SK-N-SH (cell line): ENCODE measurements at regions not wholly inside any gene's neighbourhood (a gene's known extent, or its start where the extent isn't known, plus 50 kb on each side); places are given as distances from the start of the nearest gene placed in this dataset.
"Not testable (repeated sequence)": the region's sequence is repeated elsewhere in the genome, so short reads cannot be mapped to it uniquely, and the experiment has no call there.

ENCODE experiments used
- CTCF ChIP-seq: fragments of 200-600 bp; sonication (generic); IDR thresholded peaks from 2 replicates; pipeline ENCODE4 v1.6.1; 2017; ENCODE audit warnings: antibody characterized with exemption, mild to moderate bottlenecking, moderate library complexity
- EP300 ChIP-seq, 2 experiments: IDR thresholded peaks; 2 replicates each; pipeline versions ENCODE4 v1.4.0 to v1.6.1; 2012; ENCODE audit warnings: borderline replicate concordance in 1 of 2, low read depth in 1 of 2, low read length in 1 of 2
- FOSL2 ChIP-seq: IDR thresholded peaks from 2 replicates; pipeline ENCODE4 v1.4.0; 2012; ENCODE audit warnings: low read depth, mild to moderate bottlenecking, moderate library complexity, borderline replicate concordance
- JUND ChIP-seq: IDR thresholded peaks from 2 replicates; pipeline ENCODE4 v1.4.0; 2012
- NFIC ChIP-seq: IDR thresholded peaks from 2 replicates; pipeline ENCODE4 v1.4.0; 2012; ENCODE audit warnings: borderline replicate concordance
- PBX3 ChIP-seq: IDR thresholded peaks from 2 replicates; pipeline ENCODE4; 2012
- POLR2AphosphoS5 ChIP-seq: IDR thresholded peaks from 2 replicates; pipeline ENCODE4 v1.6.1; 2012; ENCODE audit warnings: low read depth, low read length
- REST ChIP-seq: IDR thresholded peaks from 2 replicates; pipeline ENCODE4 v1.6.1; 2012; ENCODE audit warnings: mild to moderate bottlenecking, low read depth, low read length, moderate library complexity
- TAF1 ChIP-seq: IDR thresholded peaks from 2 replicates; pipeline ENCODE4 v1.6.1; 2012; ENCODE audit warnings: low read depth, mild to moderate bottlenecking, low read length, moderate library complexity, borderline replicate concordance
- USF1 ChIP-seq: IDR thresholded peaks from 2 replicates; pipeline ENCODE4 v1.4.0; 2012; ENCODE audit warnings: low read depth, borderline replicate concordance
- ZBTB33 ChIP-seq: IDR thresholded peaks from 2 replicates; pipeline ENCODE4 v1.4.0; 2012; ENCODE audit warnings: low read depth, borderline replicate concordance

- TF ChIP-seq TAF1; CTCF; PBX3; USF1; JUND; POLR2AphosphoS5; ZBTB33; REST; EP300 (IDR thresholded peaks at IDR 0.05; ENCODE audit: borderline replicate concordance in 1 of 2, low read depth in 1 of 2, low read length in 1 of 2); NFIC; FOSL2: not testable (repeated sequence)
Measured at GRCh38 chr2:7178996-7179395, 261.8 kb downstream of the RNF144A start.
